Renal cortical epithelial cell (primary cell): ENCODE measurements at regions not wholly inside any gene's neighbourhood (a gene's known extent, or its start where the extent isn't known, plus 50 kb on each side); places are given as distances from the start of the nearest gene placed in this dataset.

Experiments
- DNase-seq: peaks from one replicate; pipeline ENCODE4 v3.0.0-alpha.2; 2011; ENCODE audit warnings: low read depth

- no peak for DNase-seq
Observed at GRCh38 chr6:123747515-123747914, 56.1 kb upstream of the NKAIN2 start.

- peak; percentile 59 for DNase-seq
Observed at GRCh38 chr6:123745895-123746294, 57.8 kb upstream of the NKAIN2 start.

- DNase-seq = no peak
Observed at GRCh38 chr6:123744840-123745239, 58.8 kb upstream of the NKAIN2 start.

- no peak for DNase-seq
Observed at GRCh38 chr6:123742626-123743025, 61.0 kb upstream of the NKAIN2 start.

GRCh38 chr6:123733180-123733579, 70.5 kb upstream of the NKAIN2 start:
- no peak for DNase-seq

- peak; percentile 27 for DNase-seq
Observed at GRCh38 chr6:123716506-123716905, 79.8 kb upstream of the TRDN start.

- peak; percentile 46 for DNase-seq
Observed at GRCh38 chr6:123715006-123715863, 78.5 kb upstream of the TRDN start.

GRCh38 chr6:123712831-123713230, 76.1 kb upstream of the TRDN start:
- DNase-seq = no peak

- DNase-seq = no peak
Observed at GRCh38 chr6:123702943-123703342, 66.2 kb upstream of the TRDN start.

- DNase-seq = no peak
Observed at GRCh38 chr6:123687864-123688263, 51.1 kb upstream of the TRDN start.
